SU-DHL-6 (cell line): ENCODE measurements at regions not wholly inside any gene's neighbourhood (a gene's known extent, or its start where the extent isn't known, plus 50 kb on each side); places are given as distances from the start of the nearest gene placed in this dataset.

Source experiments
- CTCF ChIP-seq: fragments of 200-600 bp; sonication (generic); IDR thresholded peaks from one replicate; pipeline ENCODE4 v1.5.1; 2017; ENCODE audit warnings: antibody characterized with exemption, mild to moderate bottlenecking, low read length, moderate library complexity; ENCODE audit not compliant: insufficient read depth, poor library complexity, severe bottlenecking
- EZH2phosphoT487 ChIP-seq: fragments of 200-600 bp; sonication (generic), shearing (Covaris generic); conservative IDR thresholded peaks from 2 replicates; pipeline ENCODE4 v1.6.1; 2018; ENCODE audit warnings: mild to moderate bottlenecking, antibody characterized with exemption, low read length, moderate library complexity, mixed read lengths

- TF ChIP-seq CTCF (no peak), EZH2phosphoT487 (no peak)
Observed at GRCh38 chr2:194526121-194526520, 1130.9 kb upstream of the SLC39A10 start.
